ENCODE measurements at regions not wholly inside any gene's neighbourhood (a gene's known extent, or its start where the extent isn't known, plus 50 kb on each side); places are given as distances from the start of the nearest gene placed in this dataset.

DNA sequence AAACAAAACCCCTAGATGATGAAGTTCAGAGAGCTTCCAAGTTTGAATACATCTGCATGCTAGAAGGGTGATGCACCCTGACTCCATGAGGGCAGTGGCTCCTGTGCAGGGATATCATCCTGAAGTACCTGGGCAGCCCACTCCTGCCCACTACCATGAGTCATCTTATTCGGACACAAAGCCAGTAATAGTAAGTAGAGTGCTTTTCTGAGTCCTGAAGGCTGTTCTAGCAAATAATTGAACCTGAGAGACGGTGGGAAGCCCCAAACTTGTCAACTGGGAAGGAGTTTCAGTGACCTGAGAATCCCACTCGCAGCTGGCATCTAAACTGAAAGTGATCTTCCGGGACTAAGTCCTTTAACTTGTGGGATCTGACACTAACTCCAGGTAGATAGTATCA is 152.9 kb upstream of the COL21A1 start (continued):
- TF ChIP-seq, protein P1, sequence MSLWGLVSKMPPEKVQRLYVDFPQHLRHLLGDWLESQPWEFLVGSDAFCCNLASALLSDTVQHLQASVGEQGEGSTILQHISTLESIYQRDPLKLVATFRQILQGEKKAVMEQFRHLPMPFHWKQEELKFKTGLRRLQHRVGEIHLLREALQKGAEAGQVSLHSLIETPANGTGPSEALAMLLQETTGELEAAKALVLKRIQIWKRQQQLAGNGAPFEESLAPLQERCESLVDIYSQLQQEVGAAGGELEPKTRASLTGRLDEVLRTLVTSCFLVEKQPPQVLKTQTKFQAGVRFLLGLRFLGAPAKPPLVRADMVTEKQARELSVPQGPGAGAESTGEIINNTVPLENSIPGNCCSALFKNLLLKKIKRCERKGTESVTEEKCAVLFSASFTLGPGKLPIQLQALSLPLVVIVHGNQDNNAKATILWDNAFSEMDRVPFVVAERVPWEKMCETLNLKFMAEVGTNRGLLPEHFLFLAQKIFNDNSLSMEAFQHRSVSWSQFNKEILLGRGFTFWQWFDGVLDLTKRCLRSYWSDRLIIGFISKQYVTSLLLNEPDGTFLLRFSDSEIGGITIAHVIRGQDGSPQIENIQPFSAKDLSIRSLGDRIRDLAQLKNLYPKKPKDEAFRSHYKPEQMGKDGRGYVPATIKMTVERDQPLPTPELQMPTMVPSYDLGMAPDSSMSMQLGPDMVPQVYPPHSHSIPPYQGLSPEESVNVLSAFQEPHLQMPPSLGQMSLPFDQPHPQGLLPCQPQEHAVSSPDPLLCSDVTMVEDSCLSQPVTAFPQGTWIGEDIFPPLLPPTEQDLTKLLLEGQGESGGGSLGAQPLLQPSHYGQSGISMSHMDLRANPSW (CRISPR knock-in tag; IDR thresholded peaks at IDR 0.05; ENCODE audit: borderline replicate concordance), result no peak
- TF ChIP-seq ZFY (CRISPR knock-in tag; IDR thresholded peaks at IDR 0.05) (no peak), HNRNPL (IDR thresholded peaks at IDR 0.05; ENCODE audit: low read depth, low read length) (no peak), ZNF546 (CRISPR knock-in tag; conservative IDR thresholded peaks at IDR 0.05) (peak; percentile 20; the same call in 1 of the 2 replicates), ARHGAP35 (CRISPR knock-in tag; IDR thresholded peaks at IDR 0.05; ENCODE audit: borderline replicate concordance) (no peak), ZNF724P (CRISPR knock-in tag; IDR thresholded peaks at IDR 0.05; ENCODE audit: borderline replicate concordance) (no peak), NKX3-1 (CRISPR knock-in tag; IDR thresholded peaks at IDR 0.05) (no peak), MEIS1 (CRISPR knock-in tag; IDR thresholded peaks at IDR 0.05; ENCODE audit: borderline replicate concordance) (no peak; the same call in 1 of the 2 replicates), FOXC1 (CRISPR knock-in tag; IDR thresholded peaks at IDR 0.05; ENCODE audit: borderline replicate concordance) (0 out of 2 replicates have a peak, but pooled peaks have one; percentile 0)
- TF ChIP-seq, protein P2, sequence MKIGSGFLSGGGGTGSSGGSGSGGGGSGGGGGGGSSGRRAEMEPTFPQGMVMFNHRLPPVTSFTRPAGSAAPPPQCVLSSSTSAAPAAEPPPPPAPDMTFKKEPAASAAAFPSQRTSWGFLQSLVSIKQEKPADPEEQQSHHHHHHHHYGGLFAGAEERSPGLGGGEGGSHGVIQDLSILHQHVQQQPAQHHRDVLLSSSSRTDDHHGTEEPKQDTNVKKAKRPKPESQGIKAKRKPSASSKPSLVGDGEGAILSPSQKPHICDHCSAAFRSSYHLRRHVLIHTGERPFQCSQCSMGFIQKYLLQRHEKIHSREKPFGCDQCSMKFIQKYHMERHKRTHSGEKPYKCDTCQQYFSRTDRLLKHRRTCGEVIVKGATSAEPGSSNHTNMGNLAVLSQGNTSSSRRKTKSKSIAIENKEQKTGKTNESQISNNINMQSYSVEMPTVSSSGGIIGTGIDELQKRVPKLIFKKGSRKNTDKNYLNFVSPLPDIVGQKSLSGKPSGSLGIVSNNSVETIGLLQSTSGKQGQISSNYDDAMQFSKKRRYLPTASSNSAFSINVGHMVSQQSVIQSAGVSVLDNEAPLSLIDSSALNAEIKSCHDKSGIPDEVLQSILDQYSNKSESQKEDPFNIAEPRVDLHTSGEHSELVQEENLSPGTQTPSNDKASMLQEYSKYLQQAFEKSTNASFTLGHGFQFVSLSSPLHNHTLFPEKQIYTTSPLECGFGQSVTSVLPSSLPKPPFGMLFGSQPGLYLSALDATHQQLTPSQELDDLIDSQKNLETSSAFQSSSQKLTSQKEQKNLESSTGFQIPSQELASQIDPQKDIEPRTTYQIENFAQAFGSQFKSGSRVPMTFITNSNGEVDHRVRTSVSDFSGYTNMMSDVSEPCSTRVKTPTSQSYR (CRISPR knock-in tag; IDR thresholded peaks at IDR 0.05; ENCODE audit: borderline replicate concordance), result no peak
- TF ChIP-seq, protein P3, sequence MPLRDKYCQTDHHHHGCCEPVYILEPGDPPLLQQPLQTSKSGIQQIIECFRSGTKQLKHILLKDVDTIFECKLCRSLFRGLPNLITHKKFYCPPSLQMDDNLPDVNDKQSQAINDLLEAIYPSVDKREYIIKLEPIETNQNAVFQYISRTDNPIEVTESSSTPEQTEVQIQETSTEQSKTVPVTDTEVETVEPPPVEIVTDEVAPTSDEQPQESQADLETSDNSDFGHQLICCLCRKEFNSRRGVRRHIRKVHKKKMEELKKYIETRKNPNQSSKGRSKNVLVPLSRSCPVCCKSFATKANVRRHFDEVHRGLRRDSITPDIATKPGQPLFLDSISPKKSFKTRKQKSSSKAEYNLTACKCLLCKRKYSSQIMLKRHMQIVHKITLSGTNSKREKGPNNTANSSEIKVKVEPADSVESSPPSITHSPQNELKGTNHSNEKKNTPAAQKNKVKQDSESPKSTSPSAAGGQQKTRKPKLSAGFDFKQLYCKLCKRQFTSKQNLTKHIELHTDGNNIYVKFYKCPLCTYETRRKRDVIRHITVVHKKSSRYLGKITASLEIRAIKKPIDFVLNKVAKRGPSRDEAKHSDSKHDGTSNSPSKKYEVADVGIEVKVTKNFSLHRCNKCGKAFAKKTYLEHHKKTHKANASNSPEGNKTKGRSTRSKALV (CRISPR knock-in tag; IDR thresholded peaks at IDR 0.05), result no peak
- TF ChIP-seq, protein P4, sequence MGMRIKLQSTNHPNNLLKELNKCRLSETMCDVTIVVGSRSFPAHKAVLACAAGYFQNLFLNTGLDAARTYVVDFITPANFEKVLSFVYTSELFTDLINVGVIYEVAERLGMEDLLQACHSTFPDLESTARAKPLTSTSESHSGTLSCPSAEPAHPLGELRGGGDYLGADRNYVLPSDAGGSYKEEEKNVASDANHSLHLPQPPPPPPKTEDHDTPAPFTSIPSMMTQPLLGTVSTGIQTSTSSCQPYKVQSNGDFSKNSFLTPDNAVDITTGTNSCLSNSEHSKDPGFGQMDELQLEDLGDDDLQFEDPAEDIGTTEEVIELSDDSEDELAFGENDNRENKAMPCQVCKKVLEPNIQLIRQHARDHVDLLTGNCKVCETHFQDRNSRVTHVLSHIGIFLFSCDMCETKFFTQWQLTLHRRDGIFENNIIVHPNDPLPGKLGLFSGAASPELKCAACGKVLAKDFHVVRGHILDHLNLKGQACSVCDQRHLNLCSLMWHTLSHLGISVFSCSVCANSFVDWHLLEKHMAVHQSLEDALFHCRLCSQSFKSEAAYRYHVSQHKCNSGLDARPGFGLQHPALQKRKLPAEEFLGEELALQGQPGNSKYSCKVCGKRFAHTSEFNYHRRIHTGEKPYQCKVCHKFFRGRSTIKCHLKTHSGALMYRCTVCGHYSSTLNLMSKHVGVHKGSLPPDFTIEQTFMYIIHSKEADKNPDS (CRISPR knock-in tag; IDR thresholded peaks at IDR 0.05), result no peak
- TF ChIP-seq, protein P5, sequence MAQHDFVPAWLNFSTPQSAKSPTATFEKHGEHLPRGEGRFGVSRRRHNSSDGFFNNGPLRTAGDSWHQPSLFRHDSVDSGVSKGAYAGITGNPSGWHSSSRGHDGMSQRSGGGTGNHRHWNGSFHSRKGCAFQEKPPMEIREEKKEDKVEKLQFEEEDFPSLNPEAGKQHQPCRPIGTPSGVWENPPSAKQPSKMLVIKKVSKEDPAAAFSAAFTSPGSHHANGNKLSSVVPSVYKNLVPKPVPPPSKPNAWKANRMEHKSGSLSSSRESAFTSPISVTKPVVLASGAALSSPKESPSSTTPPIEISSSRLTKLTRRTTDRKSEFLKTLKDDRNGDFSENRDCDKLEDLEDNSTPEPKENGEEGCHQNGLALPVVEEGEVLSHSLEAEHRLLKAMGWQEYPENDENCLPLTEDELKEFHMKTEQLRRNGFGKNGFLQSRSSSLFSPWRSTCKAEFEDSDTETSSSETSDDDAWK (CRISPR knock-in tag; IDR thresholded peaks at IDR 0.05), result no peak
- TF ChIP-seq, protein P6, sequence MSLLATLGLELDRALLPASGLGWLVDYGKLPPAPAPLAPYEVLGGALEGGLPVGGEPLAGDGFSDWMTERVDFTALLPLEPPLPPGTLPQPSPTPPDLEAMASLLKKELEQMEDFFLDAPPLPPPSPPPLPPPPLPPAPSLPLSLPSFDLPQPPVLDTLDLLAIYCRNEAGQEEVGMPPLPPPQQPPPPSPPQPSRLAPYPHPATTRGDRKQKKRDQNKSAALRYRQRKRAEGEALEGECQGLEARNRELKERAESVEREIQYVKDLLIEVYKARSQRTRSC (CRISPR knock-in tag; IDR thresholded peaks at IDR 0.05; ENCODE audit: low read depth), result no peak
- TF ChIP-seq, protein P7, sequence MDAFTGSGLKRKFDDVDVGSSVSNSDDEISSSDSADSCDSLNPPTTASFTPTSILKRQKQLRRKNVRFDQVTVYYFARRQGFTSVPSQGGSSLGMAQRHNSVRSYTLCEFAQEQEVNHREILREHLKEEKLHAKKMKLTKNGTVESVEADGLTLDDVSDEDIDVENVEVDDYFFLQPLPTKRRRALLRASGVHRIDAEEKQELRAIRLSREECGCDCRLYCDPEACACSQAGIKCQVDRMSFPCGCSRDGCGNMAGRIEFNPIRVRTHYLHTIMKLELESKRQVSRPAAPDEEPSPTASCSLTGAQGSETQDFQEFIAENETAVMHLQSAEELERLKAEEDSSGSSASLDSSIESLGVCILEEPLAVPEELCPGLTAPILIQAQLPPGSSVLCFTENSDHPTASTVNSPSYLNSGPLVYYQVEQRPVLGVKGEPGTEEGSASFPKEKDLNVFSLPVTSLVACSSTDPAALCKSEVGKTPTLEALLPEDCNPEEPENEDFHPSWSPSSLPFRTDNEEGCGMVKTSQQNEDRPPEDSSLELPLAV (CRISPR knock-in tag; conservative IDR thresholded peaks at IDR 0.05; ENCODE audit: low read depth), result no peak

All from HepG2 (cell line).